ENCODE measurements at regions not wholly inside any gene's neighbourhood (a gene's known extent, or its start where the extent isn't known, plus 50 kb on each side); places are given as distances from the start of the nearest gene placed in this dataset.

DNA sequence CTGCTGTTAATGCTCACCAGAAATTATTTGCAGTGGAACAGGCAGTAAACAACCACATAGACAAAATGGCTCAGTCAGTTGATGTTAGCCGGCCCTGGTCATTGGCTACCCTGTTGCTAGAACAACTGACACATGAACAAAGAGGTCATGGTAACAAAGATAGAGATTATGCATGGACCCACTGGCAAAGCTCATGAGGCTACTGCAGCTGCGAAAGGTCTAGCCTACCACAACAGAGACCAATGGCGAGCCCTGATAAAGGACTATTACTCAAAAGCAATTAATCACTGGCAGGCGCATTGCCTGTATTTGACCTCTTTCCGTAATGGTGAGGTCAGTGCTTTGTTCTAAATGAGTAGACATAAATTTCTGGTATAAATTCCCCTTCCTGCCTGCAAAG, 474.2 kb downstream of the DSC3 start:
- TF ChIP-seq POLR2A (IDR thresholded peaks at IDR 0.05) = no peak
- TF ChIP-seq CTCF (IDR thresholded peaks at IDR 0.05) = no peak

All from uterus (tissue), 2 donors.